ENCODE measurements at regions not wholly inside any gene's neighbourhood (a gene's known extent, or its start where the extent isn't known, plus 50 kb on each side); places are given as distances from the start of the nearest gene placed in this dataset.

DNA sequence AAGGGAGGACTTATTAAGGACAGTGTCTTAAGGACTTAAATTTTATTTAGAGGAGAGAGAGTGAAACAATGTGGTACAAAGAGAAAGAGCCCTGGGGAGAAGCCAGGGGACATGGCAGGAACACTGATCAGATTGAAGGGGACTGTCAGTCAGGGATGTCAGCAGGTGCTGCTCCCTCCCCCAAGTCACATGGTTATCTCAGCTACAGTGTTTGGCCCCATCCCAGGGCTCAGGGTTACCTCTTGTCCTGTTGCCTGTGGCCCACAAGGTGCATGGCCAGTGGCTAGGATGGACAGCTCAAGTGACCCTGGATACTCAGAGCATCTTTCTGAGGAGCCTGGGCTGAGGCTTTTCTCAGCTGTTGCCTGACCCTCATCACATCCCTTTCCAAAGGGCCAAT, 325.9 kb upstream of the PODXL start:
- Histone ChIP-seq H2AFZ (replicated peaks) (no peak overlapping the region), H3F3A (ENCODE audit: low read depth) (peaks cover 31% of the 10 kb centered on the region)

DNA sequence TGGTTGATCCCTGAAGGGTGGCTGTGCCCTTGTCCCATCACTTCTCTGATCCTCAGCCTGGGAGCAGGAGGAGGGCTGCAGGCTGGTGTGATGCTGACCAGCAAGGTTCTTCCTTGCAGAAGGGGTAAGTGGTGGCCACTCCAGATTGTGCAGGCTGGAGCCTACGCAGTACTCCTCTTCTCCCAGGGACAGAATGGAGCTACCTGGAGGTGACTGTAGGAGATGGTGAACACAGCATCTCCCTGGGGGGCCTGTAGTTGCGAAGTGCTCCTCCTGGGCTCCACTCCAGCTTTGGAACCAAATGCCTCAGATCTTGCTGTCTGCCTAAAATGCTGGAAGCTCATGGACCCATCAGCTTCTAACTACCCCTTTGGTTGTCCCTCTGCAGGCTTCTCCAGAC, 323.6 kb upstream of the PODXL start:
- H3K9ac ChIP-seq = no peak overlapping the region
- H3K27me3 Mint-ChIP-seq (ENCODE audit: insufficient read depth, low read depth) = peaks cover 4% of the 10 kb centered on the region
- no peaks in the 10 kb centered on the region for H3K36me3 ChIP-seq
- H3K27me3 ChIP-seq = peaks cover 23% of the 10 kb centered on the region
- no peaks in the 10 kb centered on the region for H3K9me3 ChIP-seq (ENCODE audit: low read depth)
- no peaks in the 10 kb centered on the region for H3K36me3 Mint-ChIP-seq
- DNase-seq (ENCODE audit: low spot score) = no peak
- TF ChIP-seq EZH2 (IDR thresholded peaks at IDR 0.05) = no peak
- H3K4me1 Mint-ChIP-seq = peaks cover 3% of the 10 kb centered on the region
- no peak overlapping the region for H3K4me3 ChIP-seq
- H3K27ac Mint-ChIP-seq = no peak overlapping the region
- H3K9me3 Mint-ChIP-seq = peaks cover 5% of the 10 kb centered on the region
- peaks cover 4% of the 10 kb centered on the region for H4K20me1 ChIP-seq (ENCODE audit: low read depth)
- H3K4me2 ChIP-seq = no peak overlapping the region
- peaks cover 26% of the 10 kb centered on the region for H3F3A ChIP-seq (ENCODE audit: low read depth)
- H3K4me3 Mint-ChIP-seq = no peak overlapping the region
- peaks cover 18% of the 10 kb centered on the region for H3K4me1 ChIP-seq
- no peaks in the 10 kb centered on the region for H3K79me2 ChIP-seq (ENCODE audit: low read depth)
- no peak overlapping the region for H3K27ac ChIP-seq
- no peak overlapping the region for H2AFZ ChIP-seq (replicated peaks)

More for the DNA sequence above, 325.9 kb upstream of the PODXL start:
- Histone ChIP-seq H4K20me1 (ENCODE audit: low read depth) (peaks cover 4% of the 10 kb centered on the region), H3K4me3 (no peak overlapping the region), H3K4me1 (peaks cover 18% of the 10 kb centered on the region), H3K36me3 (no peaks in the 10 kb centered on the region), H3K9me3 (ENCODE audit: low read depth) (no peaks in the 10 kb centered on the region), H3K9ac (no peak overlapping the region), H3K27ac (no peak overlapping the region), H3K27me3 (peaks cover 36% of the 10 kb centered on the region), H3K79me2 (ENCODE audit: low read depth) (no peaks in the 10 kb centered on the region), H3K4me2 (peak overlapping the region; percentile 27)
- peaks cover 4% of the 10 kb centered on the region for H3K4me1 Mint-ChIP-seq
- DNase-seq (ENCODE audit: low spot score) = no peak
- no peaks in the 10 kb centered on the region for H3K36me3 Mint-ChIP-seq
- TF ChIP-seq EZH2phosphoT487 (IDR thresholded peaks at IDR 0.05) = no peak
- no peak for TF ChIP-seq EZH2 (IDR thresholded peaks at IDR 0.05)
- TF ChIP-seq, protein P1, sequence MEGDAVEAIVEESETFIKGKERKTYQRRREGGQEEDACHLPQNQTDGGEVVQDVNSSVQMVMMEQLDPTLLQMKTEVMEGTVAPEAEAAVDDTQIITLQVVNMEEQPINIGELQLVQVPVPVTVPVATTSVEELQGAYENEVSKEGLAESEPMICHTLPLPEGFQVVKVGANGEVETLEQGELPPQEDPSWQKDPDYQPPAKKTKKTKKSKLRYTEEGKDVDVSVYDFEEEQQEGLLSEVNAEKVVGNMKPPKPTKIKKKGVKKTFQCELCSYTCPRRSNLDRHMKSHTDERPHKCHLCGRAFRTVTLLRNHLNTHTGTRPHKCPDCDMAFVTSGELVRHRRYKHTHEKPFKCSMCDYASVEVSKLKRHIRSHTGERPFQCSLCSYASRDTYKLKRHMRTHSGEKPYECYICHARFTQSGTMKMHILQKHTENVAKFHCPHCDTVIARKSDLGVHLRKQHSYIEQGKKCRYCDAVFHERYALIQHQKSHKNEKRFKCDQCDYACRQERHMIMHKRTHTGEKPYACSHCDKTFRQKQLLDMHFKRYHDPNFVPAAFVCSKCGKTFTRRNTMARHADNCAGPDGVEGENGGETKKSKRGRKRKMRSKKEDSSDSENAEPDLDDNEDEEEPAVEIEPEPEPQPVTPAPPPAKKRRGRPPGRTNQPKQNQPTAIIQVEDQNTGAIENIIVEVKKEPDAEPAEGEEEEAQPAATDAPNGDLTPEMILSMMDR (IDR thresholded peaks at IDR 0.05) = no peak
- peaks cover 24% of the 10 kb centered on the region for H3K9me3 Mint-ChIP-seq
- H3K4me3 Mint-ChIP-seq = no peak overlapping the region
- H3K27ac Mint-ChIP-seq = no peak overlapping the region
- H3K27me3 Mint-ChIP-seq (ENCODE audit: insufficient read depth, low read depth) = peaks cover 14% of the 10 kb centered on the region

DNA sequence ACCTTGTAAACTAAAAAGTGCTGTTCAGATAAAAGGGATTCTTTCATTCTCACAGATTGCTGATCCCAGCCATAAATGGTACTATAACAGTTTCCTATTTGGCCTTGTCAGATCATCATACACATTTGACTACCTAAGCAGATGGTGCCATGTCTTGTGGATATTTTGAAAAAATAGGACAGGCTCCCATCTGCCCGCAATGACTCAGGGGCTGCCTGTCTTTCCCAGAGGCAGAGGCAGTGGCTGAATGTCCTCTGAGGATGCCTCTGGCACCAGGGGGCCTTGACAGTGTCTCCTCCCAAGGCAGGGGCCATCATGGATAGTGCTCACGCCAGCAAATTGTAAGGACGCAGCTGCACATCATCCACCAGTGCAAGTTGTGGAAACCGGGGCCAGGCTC, 323.0 kb upstream of the PODXL start:
- H3K4me3 ChIP-seq = no peak overlapping the region
- peaks cover 2% of the 10 kb centered on the region for H3K4me1 Mint-ChIP-seq
- no peak overlapping the region for H3K9ac ChIP-seq
- no peak for DNase-seq (ENCODE audit: low spot score)
- TF ChIP-seq, protein P1 (IDR thresholded peaks at IDR 0.05) = no peak
- TF ChIP-seq EZH2phosphoT487 (IDR thresholded peaks at IDR 0.05) (no peak), EZH2 (IDR thresholded peaks at IDR 0.05) (no peak)
- peaks cover 14% of the 10 kb centered on the region for H3K4me1 ChIP-seq
- H3K36me3 Mint-ChIP-seq = no peaks in the 10 kb centered on the region
- no peaks in the 10 kb centered on the region for H3K9me3 ChIP-seq (ENCODE audit: low read depth)
- peaks cover 4% of the 10 kb centered on the region for H3K27me3 Mint-ChIP-seq (ENCODE audit: insufficient read depth, low read depth)
- no peak overlapping the region for H2AFZ ChIP-seq (replicated peaks)
- no peaks in the 10 kb centered on the region for H3K36me3 ChIP-seq
- H3K27ac Mint-ChIP-seq = no peak overlapping the region
- H3F3A ChIP-seq (ENCODE audit: low read depth) = peaks cover 19% of the 10 kb centered on the region
- H3K79me2 ChIP-seq (ENCODE audit: low read depth) = no peaks in the 10 kb centered on the region
- H3K27ac ChIP-seq = no peak overlapping the region
- no peak overlapping the region for H3K4me3 Mint-ChIP-seq
- H4K20me1 ChIP-seq (ENCODE audit: low read depth) = no peaks in the 10 kb centered on the region
- H3K4me2 ChIP-seq = no peak overlapping the region
- peaks cover 2% of the 10 kb centered on the region for H3K9me3 Mint-ChIP-seq
- H3K27me3 ChIP-seq = peaks cover 23% of the 10 kb centered on the region

DNA sequence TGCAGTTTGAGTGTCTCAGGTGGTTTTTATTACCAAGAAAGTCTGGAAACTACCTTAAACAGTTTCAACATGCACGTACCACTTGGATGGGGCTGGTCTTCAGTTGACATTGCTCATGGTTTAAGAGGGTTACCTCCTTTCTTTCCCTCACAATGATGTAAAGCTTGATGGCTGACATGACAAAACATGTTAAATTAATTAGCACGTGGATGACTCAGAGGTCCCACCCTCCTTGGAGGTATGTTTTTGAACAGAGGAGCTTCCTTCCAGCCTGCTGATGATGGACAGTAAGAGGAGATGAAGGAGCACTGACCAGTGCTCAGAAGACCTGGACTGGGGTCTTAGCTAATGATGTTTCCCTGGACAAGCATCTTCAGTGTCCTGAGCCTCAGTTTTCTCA, 322.3 kb upstream of the PODXL start:
- Histone ChIP-seq H4K20me1 (ENCODE audit: low read depth) (no peaks in the 10 kb centered on the region), H3K9me3 (ENCODE audit: low read depth) (no peaks in the 10 kb centered on the region), H3K27ac (no peak overlapping the region), H2AFZ (replicated peaks) (no peak overlapping the region), H3K79me2 (ENCODE audit: low read depth) (no peaks in the 10 kb centered on the region), H3K4me2 (no peak overlapping the region), H3K27me3 (peaks cover 18% of the 10 kb centered on the region), H3K4me1 (peaks cover 11% of the 10 kb centered on the region), H3K36me3 (no peaks in the 10 kb centered on the region), H3F3A (ENCODE audit: low read depth) (peaks cover 13% of the 10 kb centered on the region), H3K9ac (no peak overlapping the region), H3K4me3 (no peak overlapping the region)
- Mint-ChIP-seq H3K9me3 (no peaks in the 10 kb centered on the region), H3K27ac (no peak overlapping the region), H3K27me3 (ENCODE audit: insufficient read depth, low read depth) (peaks cover 4% of the 10 kb centered on the region), H3K4me3 (no peak overlapping the region), H3K36me3 (no peaks in the 10 kb centered on the region), H3K4me1 (peaks cover 2% of the 10 kb centered on the region)
- TF ChIP-seq EZH2phosphoT487 (IDR thresholded peaks at IDR 0.05) (no peak), EZH2 (IDR thresholded peaks at IDR 0.05) (no peak)
- TF ChIP-seq, protein P1 (IDR thresholded peaks at IDR 0.05) = no peak
- DNase-seq (ENCODE audit: low spot score) = no peak
